ENCODE measurements at regions not wholly inside any gene's neighbourhood (a gene's known extent, or its start where the extent isn't known, plus 50 kb on each side); places are given as distances from the start of the nearest gene placed in this dataset.

DNA sequence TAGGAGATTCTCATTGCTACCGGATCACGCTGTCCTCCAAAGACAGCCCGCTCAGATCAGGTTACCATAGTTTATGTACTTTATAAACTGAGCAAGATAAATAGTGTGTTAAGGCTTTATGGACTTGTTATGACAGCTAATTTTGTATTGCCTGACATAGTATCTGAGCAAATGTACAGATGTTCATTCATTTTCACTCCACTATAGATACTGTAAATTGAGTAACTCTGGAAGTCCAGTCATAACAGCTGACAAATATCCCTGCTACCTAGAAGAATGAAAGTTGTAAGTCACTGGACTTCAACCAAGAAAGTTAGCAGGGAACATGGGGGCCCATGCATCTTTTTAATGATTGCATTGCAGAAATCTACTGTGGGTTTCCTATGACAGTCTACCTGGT, 292.4 kb upstream of the ADAMTS16 start:
- TF ChIP-seq, protein P1, sequence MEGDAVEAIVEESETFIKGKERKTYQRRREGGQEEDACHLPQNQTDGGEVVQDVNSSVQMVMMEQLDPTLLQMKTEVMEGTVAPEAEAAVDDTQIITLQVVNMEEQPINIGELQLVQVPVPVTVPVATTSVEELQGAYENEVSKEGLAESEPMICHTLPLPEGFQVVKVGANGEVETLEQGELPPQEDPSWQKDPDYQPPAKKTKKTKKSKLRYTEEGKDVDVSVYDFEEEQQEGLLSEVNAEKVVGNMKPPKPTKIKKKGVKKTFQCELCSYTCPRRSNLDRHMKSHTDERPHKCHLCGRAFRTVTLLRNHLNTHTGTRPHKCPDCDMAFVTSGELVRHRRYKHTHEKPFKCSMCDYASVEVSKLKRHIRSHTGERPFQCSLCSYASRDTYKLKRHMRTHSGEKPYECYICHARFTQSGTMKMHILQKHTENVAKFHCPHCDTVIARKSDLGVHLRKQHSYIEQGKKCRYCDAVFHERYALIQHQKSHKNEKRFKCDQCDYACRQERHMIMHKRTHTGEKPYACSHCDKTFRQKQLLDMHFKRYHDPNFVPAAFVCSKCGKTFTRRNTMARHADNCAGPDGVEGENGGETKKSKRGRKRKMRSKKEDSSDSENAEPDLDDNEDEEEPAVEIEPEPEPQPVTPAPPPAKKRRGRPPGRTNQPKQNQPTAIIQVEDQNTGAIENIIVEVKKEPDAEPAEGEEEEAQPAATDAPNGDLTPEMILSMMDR (IDR thresholded peaks at IDR 0.05), result no peak
- TF ChIP-seq POLR2A (IDR thresholded peaks at IDR 0.05), result no peak
